T-helper 9 cell (primary cell): ENCODE measurements at regions not wholly inside any gene's neighbourhood (a gene's known extent, or its start where the extent isn't known, plus 50 kb on each side); places are given as distances from the start of the nearest gene placed in this dataset.

Source experiments
- DNase-seq: peaks from one replicate; pipeline ENCODE4 v3.0.0-alpha.2; 2020

DNA sequence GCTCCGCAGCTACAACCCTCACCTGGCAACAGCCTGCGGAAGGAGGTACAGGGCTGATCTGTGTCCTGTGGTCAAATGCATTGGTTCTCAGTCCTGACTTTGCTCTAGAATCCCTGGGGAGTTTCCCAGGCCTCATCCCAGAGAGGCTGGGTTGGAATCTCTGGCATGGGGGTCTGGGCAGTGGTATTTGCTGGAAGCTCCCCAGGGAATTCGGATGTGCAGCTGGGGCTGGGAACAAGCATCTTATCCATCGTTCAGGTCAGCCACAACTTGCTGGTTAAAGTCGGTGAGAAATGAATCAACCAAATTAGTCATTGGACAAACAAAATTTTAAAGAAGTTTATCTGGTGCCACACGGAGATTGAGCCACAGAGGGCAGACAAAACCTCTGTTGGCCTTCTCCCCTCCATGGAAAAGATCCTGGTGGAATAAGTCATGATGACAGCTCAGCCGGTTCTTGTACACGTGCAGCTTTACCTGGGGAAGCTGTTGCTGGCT, 231.2 kb downstream of the FOXL1 start:
- no peak for DNase-seq

DNA sequence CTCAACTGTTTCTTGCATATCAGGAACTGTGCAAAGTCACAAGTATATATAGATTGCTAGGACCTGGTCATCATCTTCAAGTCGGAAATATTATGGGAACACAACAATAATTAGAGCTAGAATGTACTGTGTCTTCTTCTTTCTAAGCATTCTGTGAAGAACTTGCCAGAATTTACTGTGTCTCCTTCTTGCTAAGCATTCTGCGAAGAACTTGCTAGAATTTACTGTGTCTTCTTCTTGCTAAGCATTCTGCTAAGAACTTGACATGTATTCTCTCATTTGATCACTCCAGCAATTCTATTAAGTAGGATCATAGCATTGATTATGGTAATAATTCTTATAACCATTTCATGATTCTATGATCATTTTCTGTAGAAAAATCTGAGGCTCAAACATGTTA, 231.7 kb downstream of the FOXL1 start:
- DNase-seq, result no peak

DNA sequence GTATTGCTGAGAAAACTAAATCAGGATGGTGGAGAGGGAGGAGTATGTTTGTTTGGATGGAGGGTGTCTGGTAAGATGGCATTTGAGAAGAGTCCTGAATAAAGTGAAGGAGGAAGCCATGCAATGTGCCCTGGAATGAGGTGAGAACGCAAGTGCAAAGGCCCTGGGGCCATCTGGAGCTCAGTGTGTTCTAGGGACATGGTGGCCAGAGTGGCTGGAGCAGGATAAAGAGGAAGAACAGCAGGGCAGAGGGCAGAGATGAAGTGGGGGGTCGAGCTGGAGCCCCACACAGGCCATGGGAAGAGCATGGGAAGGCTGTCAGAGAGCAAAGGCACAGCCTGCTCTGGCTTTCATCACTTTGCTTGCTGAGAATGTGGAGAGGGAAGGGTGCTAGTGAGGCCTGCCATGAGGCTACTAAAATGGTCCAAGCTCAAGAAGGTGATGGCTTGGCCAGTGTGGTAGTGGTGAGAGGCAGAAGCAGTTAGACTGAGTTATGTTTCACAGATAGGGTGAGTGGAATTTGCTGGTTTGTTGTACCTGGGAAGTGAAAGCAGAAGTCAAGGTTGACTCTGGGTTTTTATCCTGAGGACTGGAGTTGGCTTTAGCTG, 234.1 kb downstream of the FOXL1 start:
- no peak for DNase-seq

GRCh38 chr16:86814256-86814655, 235.9 kb downstream of the FOXL1 start:
- DNase-seq, result no peak

- no peak for DNase-seq
Observed at GRCh38 chr16:86816930-86817625, 238.7 kb downstream of the FOXL1 start.

DNA sequence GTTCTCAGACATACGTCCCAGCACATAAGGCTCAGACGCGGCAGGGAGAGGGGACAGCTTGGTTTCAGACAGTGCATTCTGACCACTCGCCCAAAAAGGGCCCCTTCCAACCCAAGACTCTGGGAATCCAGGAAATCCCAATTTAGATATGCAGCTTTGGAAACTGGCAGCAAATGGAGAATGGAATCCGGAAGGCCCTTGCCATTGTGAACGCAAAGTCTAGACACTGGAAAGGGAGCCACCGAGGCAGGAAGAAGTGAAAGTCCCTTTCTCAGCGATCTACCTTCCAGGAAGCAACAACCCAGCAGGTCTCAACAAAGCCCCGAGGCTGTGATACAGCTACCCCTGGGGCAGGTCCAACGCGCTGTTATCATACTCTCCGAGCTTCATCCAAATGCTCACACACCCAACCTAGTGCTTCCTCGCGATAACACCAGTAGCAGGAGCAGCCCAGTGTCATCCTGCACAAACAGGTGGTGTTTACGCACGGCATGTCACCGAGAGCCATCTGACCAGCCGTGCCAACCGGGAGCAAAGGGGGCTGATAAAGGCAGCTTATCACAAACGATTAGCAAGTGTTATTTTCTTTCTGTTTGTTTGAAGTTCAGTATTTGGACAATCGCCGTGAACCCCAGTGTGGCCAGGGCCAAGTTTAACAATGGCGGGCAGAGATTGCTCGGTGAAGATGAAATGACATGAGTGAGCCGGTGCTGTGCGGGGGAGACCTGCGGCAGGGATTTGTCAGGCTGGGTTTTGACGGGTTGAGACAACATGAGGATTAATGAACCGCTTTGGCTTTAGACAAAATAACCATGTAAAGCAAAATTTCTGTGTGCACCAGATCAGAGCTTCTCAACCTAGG, 240.6 kb downstream of the FOXL1 start:
- no peak for DNase-seq

DNA sequence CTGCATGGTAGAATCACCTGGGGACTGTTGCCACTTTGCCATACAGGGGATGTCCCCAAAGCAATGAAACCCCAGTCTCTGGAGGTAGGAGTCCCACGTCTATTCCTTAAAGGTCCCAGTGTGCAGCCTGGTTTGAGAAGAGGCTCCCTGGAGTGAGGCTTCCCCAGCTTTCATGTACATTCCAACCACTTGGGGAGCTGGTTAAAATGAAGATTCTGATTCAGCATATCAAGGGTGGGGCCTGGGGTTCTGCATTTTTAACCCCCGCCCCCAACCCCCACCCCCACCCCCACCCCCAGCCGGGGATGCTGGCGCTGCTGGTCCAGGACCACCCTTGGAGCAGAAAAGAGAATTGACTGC, 241.2 kb downstream of the FOXL1 start:
- DNase-seq, result no peak

DNA sequence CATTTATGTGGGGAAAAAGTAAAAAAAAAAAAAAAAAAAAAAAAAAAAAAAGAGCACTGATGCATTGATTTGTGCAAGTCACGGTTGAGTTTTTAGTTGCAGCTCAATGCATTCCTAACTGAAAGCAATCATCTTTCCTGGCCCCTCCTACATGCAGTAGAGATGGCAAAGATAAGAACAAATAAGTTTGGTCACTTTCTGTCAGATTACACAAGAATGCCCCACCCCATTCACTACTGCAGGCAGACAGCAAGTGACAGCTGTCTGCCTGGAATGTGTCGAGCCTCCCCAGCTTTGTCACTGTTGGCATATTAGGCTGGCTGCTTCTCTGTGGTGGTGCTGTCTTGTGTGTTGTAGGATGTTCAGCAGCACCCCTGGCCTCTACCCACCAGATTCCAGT, 243.5 kb downstream of the FOXL1 start:
- DNase-seq, result no peak

DNA sequence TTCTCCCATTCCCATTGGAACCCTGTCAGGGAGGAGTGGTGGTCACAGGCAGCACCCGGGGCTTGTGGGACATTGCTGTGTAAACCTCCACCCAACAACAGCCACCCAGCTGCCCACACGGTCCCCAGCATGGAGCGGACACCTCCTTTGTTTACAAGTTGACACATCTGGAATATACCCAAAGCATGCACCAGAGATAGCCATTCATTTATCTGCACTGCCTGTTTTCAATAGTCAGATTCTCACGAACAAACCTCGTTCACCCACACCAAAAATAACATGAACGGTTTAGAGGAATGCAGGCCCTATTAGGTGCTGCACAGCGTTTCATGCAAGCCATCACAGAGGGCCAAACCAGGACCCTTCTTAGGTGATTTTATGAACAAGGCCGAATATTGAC, 244.8 kb downstream of the FOXL1 start:
- no peak for DNase-seq

DNA sequence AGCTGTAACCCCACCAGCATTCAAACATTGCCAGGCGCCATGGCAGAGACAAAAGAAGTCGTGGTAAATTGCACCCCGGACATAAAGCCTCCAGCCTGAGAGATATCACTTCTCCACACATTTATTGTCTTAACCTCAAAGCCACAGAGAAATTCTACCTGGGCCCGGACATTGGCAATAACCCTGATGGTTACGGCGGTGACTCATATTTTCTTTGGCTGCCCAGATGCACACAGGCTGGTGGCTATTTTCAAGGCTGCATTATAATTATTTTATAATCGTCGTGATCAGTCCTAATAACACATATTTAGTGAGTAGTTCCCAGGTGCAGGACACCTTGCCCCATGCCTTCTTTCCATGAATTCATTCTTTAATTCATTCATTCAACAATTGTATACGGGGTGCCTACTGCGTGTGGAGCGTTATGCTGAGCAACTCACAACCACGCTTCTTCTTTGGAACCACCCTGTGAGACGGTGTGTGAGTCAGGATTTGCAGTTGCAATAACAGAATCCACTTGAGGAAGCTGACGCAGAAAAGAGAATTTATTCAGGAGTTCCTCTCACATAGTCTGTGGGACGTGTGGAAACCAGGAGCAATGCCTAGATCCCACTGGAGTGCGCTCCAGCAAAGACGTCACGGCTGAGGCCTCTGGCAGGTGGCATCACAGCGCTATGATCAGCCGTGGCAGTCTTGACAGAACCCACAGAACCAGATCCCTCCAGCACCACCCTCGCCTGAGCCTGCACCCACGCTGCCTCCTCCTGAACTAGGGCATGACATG, 245.7 kb downstream of the FOXL1 start:
- no peak for DNase-seq

DNA sequence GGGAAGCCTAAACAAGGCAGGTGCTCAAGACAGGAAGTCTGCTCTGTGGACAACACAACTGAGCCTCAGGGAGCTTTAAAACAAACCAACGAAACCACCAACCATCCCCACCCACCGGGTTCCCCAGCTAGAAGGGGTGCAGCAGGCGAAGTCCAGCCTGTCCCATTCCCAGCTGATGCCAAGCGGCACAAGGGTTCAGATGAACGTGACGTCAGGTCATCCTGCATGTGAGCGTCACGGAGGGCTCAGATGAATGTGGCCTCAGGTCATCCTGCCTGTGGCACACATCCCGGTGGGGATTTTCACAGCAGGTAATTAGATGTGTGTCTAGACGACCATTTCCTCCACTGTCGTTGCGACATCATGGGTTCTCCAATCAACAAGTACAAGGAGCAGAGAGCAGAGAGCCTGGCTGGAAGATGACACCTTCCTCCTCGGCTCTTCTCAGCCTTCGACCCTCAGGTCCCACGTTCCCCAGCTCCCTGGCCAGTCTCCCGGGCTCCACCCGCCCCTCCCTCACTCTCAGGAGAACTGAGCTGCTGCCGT, 246.5 kb downstream of the FOXL1 start:
- no peak for DNase-seq

GRCh38 chr16:86825631-86826030, 247.3 kb downstream of the FOXL1 start:
- no peak for DNase-seq

DNA sequence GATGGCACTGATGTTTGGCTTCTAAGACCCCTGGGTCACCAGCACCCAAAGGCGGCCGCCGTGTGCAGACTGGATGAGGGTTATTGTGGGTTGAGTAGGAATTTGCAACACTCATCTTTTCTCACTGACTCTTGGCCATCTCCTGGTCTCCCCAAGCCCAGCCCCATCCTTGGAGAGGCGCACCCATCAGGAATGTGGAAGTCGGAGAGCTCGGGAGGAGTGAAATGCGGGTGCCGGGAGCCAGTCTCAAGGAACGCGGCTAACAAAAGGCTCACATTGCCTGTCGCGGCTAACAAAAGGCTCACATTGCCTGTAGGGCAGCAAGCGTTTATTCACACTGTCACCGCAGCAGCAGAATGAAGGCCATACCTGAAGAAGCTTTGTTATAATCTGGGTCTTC, 248.6 kb downstream of the FOXL1 start:
- no peak for DNase-seq

DNA sequence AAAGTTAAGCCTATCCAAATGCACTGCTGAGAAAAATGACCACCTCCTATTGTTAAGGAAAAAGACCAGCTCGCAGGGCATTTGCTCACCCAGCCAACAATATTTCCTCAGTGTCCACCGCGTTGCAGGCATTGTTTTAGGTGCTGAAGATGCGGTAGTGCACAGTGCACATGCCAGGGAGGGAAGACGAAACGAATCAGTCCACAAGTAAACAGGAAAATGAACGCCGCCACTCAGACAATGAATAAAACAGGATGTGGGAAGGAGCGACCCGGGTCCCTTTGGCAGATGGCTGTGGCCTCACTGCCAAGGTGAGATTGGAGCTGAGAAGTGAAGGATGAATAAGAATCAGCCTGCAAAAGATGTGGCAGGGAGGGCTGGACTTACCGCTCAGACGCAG, 249.2 kb downstream of the FOXL1 start:
- no peak for DNase-seq

DNA sequence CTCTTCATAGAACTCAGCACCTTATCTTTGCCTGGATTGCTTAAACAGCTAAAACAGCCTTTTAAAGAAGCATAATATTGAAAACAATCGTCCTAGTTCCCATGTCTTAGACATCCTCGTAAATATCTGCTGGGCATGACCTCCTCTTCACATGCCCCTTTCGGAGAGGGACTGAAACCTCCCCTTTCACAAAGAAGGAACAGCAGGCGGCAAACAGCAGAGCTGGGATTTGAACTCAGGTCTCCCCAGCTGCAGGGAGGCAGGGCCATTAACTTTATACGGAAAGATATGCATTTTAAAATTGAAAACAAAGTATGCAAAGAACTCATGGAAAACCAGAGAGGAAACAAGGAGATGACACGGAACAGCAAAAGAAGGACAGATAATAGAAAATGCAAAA, 249.9 kb downstream of the FOXL1 start:
- DNase-seq, result no peak

- DNase-seq, result no peak
Observed at GRCh38 chr16:86828653-86829052, 250.3 kb downstream of the FOXL1 start.

GRCh38 chr16:86831366-86831765, 253.0 kb downstream of the FOXL1 start:
- DNase-seq, result no peak

DNA sequence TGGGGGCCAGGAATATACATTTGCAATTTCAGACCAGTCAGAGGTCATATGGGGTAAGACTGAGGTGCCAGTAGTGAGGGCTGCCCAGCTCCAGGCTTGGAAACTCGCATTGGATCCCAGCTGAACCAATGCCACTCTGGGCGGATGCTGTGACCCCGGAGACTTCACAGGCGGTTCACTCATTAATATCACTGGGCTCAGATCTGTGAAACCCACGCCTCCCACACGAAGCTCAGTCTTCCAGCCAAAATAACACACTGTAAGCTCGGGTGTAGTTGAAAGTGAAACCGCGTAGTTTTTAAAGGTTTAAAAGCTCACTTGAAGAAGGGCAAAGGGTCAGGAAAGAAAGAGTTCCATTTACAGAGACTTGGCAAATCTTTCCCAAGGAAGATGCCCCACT, 254.8 kb downstream of the FOXL1 start:
- no peak for DNase-seq

DNA sequence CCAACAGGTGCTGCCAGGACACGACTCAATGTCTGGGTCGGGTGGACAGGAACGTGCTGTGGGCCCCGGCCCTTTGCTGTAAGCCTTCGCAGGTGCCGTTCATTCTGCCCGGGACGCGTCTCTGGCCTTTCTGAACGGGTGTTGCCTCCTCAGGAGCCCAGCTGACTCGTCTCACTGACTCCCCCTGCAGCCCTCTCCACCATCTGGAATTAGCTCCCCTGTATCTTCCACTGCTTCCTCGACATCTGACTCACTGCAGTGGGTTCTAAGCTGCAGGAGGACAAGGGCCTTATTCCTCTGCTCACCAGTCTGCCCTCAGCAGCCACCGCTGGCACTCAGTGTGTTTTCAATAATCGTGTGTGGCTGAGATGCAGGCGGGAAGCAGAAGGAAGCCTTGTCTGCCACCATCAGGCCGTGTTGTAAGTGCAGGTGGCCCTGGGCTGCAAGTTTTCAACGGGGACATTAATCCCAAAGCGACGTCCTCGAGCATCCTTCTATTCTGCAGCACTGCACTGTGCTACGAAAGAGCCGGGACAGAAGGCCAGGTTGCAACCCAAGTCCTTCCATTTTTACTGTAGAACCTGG, 256.2 kb downstream of the FOXL1 start:
- DNase-seq, result no peak

DNA sequence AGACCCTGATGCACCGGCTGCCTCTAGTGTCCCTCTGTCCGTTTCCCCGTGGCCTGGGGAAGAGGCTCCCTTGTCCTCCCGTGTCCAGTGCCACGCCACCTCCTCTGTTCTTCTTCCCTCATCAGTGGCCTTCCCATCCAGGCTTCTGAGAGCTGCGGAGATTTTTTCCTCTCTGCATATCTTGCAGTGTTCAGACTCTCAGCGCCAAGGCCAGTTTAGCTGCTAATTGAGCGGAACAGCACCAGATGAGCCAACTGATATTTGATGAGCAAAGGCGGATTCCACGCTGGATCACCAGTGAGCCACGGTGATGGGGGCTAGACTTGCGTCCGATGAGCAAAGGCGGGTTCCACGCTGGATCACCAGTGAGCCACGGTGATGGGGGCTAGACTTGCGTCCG, 257.6 kb downstream of the FOXL1 start:
- DNase-seq, result no peak

DNA sequence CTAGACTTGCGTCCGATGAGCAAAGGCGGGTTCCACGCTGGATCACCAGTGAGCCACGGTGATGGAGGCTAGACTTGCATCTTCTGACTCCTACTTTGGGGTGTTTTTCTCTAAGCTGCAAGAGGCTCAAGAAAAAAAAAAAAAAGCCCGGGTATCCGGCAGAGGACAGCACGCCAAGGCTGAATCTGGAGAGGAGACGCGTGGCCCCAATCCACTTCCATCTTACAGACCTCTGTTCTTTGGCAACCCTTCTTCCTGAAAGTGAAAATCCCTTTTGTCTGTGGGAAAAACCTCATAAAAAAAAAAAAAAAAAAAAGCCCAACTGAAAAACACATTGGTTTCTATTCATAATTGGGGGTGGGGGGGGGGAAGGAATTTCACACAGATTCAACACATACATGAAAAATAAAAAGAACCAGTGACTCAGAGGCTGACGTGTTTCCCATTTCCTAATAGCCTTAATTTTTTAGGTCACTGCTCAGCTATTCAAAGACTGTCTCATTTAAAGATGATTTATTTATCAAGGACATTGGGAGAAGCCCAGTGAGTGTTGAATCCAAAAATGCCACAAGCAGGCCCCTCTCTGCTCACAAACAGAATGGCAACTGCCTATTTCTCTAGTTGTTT, 258.3 kb downstream of the FOXL1 start:
- no peak for DNase-seq

DNA sequence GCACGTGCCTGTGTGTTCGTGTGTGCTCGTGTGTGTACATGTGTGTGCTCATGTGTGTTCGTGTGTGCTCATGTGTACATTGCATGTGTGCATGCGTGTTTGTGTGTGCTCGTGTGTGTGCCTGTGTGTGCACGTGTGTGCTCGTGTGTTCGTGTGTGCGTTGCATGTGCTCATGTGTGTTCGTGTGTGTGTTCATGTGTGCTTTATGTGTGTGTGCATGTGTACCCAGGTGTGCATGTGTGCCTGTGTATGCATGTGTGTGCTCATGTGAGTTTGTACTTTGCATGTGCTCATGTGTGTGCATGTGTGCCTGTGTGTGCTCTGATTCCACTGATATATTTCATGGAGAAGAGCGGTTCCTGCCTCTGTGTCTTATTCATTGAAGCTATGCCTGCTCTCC, 265.5 kb downstream of the FOXL1 start:
- no peak for DNase-seq
